ENCODE measurements at regions not wholly inside any gene's neighbourhood (a gene's known extent, or its start where the extent isn't known, plus 50 kb on each side); places are given as distances from the start of the nearest gene placed in this dataset.
"Not testable (repeated sequence)": the region's sequence is repeated elsewhere in the genome, so short reads cannot be mapped to it uniquely, and the experiment has no call there.

GRCh38 chr10:28894146-28894545, 216.8 kb downstream of the BAMBI start:
- H3K4me3 ChIP-seq (ENCODE audit: low read depth, low read length, poor library complexity, severe bottlenecking): no peak overlapping the region
- TF ChIP-seq CTCF (conservative IDR thresholded peaks at IDR 0.05; ENCODE audit: low read depth, low read length): no peak
- no peak for TF ChIP-seq EZH2 (IDR thresholded peaks at IDR 0.05; ENCODE audit: borderline replicate concordance, low read depth, low read length, poor library complexity, severe bottlenecking)
- H3K36me3 ChIP-seq (ENCODE audit: insufficient read depth, low read length, poor library complexity, severe bottlenecking): no peaks in the 10 kb centered on the region
- intact Hi-C loops (cut with micrococcal nuclease; ENCODE audit: unreplicated experiment): no loop called here
- no peak for DNase-seq (ENCODE audit: low spot score)
- H3K9me3 ChIP-seq (ENCODE audit: low read depth, low read length, poor library complexity, severe bottlenecking): no peaks in the 10 kb centered on the region
- BruUV-seq (replicated peaks): no TSS peak
- H3K27me3 ChIP-seq (replicated peaks; ENCODE audit: insufficient read depth, low read depth, low read length, poor library complexity): no peaks in the 10 kb centered on the region
- H3K27ac ChIP-seq (ENCODE audit: low read depth, low read length, poor library complexity, severe bottlenecking): no peak overlapping the region
- ChIA-PET CTCF (no interaction called here), POLR2A (ENCODE audit: low non-redundant PET) (interaction anchor here (0.6 kb wide), 1 partner anchor 47 kb away, joined by 3 read pairs; no protein-coding TSS in a partner anchor)
- no peaks in the 10 kb centered on the region for H3K4me1 ChIP-seq (ENCODE audit: insufficient read depth, low read length, poor library complexity, severe bottlenecking)

GRCh38 chr10:28895671-28896070, 218.3 kb downstream of the BAMBI start:
- POLR2A ChIA-PET (ENCODE audit: low non-redundant PET); DNase-seq (ENCODE audit: low spot score); H3K4me1 ChIP-seq (ENCODE audit: insufficient read depth, low read length, poor library complexity, severe bottlenecking); BruUV-seq (replicated peaks); H3K36me3 ChIP-seq (ENCODE audit: insufficient read depth, low read length, poor library complexity, severe bottlenecking); H3K27me3 ChIP-seq (replicated peaks; ENCODE audit: insufficient read depth, low read depth, low read length, poor library complexity); H3K27ac ChIP-seq (ENCODE audit: low read depth, low read length, poor library complexity, severe bottlenecking); intact Hi-C loops (cut with micrococcal nuclease; ENCODE audit: unreplicated experiment); H3K4me3 ChIP-seq (ENCODE audit: low read depth, low read length, poor library complexity, severe bottlenecking); CTCF ChIA-PET; H3K9me3 ChIP-seq (ENCODE audit: low read depth, low read length, poor library complexity, severe bottlenecking): not testable (repeated sequence)

GRCh38 chr10:28896791-28897409, 219.6 kb downstream of the BAMBI start:
- H3K4me3 ChIP-seq (ENCODE audit: low read depth, low read length, poor library complexity, severe bottlenecking); H3K27ac ChIP-seq (ENCODE audit: low read depth, low read length, poor library complexity, severe bottlenecking); H3K27me3 ChIP-seq (replicated peaks; ENCODE audit: insufficient read depth, low read depth, low read length, poor library complexity); H3K9me3 ChIP-seq (ENCODE audit: low read depth, low read length, poor library complexity, severe bottlenecking); intact Hi-C loops (cut with micrococcal nuclease; ENCODE audit: unreplicated experiment); BruUV-seq (replicated peaks); H3K4me1 ChIP-seq (ENCODE audit: insufficient read depth, low read length, poor library complexity, severe bottlenecking); POLR2A ChIA-PET (ENCODE audit: low non-redundant PET); DNase-seq (ENCODE audit: low spot score); H3K36me3 ChIP-seq (ENCODE audit: insufficient read depth, low read length, poor library complexity, severe bottlenecking): not testable (repeated sequence)
- CTCF ChIA-PET: interaction anchor here (0.6 kb wide), 1 partner anchor 268 kb away, joined by 3 read pairs; no protein-coding TSS in a partner anchor

- Histone ChIP-seq H3K36me3 (ENCODE audit: insufficient read depth, low read length, poor library complexity, severe bottlenecking) (no peaks in the 10 kb centered on the region), H3K27ac (ENCODE audit: low read depth, low read length, poor library complexity, severe bottlenecking) (no peak overlapping the region), H3K27me3 (replicated peaks; ENCODE audit: insufficient read depth, low read depth, low read length, poor library complexity) (no peaks in the 10 kb centered on the region), H3K9me3 (ENCODE audit: low read depth, low read length, poor library complexity, severe bottlenecking) (no peaks in the 10 kb centered on the region), H3K4me1 (ENCODE audit: insufficient read depth, low read length, poor library complexity, severe bottlenecking) (no peaks in the 10 kb centered on the region), H3K4me3 (ENCODE audit: low read depth, low read length, poor library complexity, severe bottlenecking) (no peak overlapping the region)
- ChIA-PET CTCF (no interaction called here), POLR2A (ENCODE audit: low non-redundant PET) (no interaction called here)
- DNase-seq (ENCODE audit: low spot score): no peak
- BruUV-seq (replicated peaks): no TSS peak
- intact Hi-C loops (cut with micrococcal nuclease; ENCODE audit: unreplicated experiment): no loop called here
- TF ChIP-seq EZH2 (IDR thresholded peaks at IDR 0.05; ENCODE audit: borderline replicate concordance, low read depth, low read length, poor library complexity, severe bottlenecking) (no peak), CTCF (conservative IDR thresholded peaks at IDR 0.05; ENCODE audit: low read depth, low read length) (no peak)
These were observed 220.5 kb downstream of the BAMBI start for GRCh38 chr10:28897617-28898464.

Measured in A673 (cell line).